Endothelial cell of umbilical vein (primary cell): ENCODE measurements at regions not wholly inside any gene's neighbourhood (a gene's known extent, or its start where the extent isn't known, plus 50 kb on each side); places are given as distances from the start of the nearest gene placed in this dataset.
A peak's percentile ranks its signal among the peaks of the same experiment; 100 is the strongest.

Experiments
- BruUV-seq: library from RNA; stranded (reverse); fragments of 400-500 nt; replicated peaks from 2 replicates; lab custom pipeline; 2021; lab: Mats Ljungman, UMichigan
- CTCF ChIA-PET: fragments of 300-600, 350-600 bp; sonication (Branson Sonifier 250); formaldehyde crosslinking; loops from one replicate; lab custom pipeline; 2021; ENCODE audit warnings: antibody characterized with exemption, inconsistent platforms; lab: Charles Lee
- POLR2A ChIA-PET: fragments of 300-600, 350-600 bp; sonication (Branson Sonifier 250); formaldehyde crosslinking; loops from one replicate; lab custom pipeline; 2021; ENCODE audit warnings: antibody characterized with exemption, inconsistent platforms; lab: Charles Lee
- DNase-seq: peaks from one replicate; pipeline ENCODE4 v3.0.0-alpha.2; 2011; ENCODE audit warnings: low read depth, low spot score
- FAIRE-seq: peaks from 2 replicates; lab custom pipeline; 2011; peaks lifted over from hg19 to GRCh38; lab: Jason Lieb, UNC
- H2AFZ ChIP-seq: 2 replicates; pipeline ENCODE4 v1.6.0; 2012; ENCODE audit warnings: low read depth, low read length, control low read depth, inconsistent platforms
- H3K27ac ChIP-seq: 2 replicates; pipeline ENCODE4 v1.5.1; 2011; ENCODE audit warnings: low read depth, mild to moderate bottlenecking, control low read depth, low read length, moderate library complexity; ENCODE audit not compliant: insufficient read depth
- H3K27me3 ChIP-seq, 2 experiments: 2 replicates each; pipeline versions ENCODE4 v1.6.0 to v1.6.1; 2011; ENCODE audit warnings: low read length in 2 of 2, mixed read lengths in 1 of 2; ENCODE audit not compliant: control insufficient read depth in 2 of 2, insufficient read depth in 2 of 2
- H3K36me3 ChIP-seq, 2 experiments: 2 replicates in 1 of 2; 3 replicates in 1 of 2; pipeline ENCODE4 v1.5.1; 2011; ENCODE audit warnings: low read length in 2 of 2, mild to moderate bottlenecking in 1 of 2, moderate library complexity in 1 of 2; ENCODE audit not compliant: control insufficient read depth in 2 of 2, insufficient read depth in 2 of 2; ENCODE audit errors: extremely low read depth in 1 of 2
- H3K4me1 ChIP-seq: 3 replicates; pipeline ENCODE4 v1.5.1; 2011; ENCODE audit warnings: mild to moderate bottlenecking, low read length; ENCODE audit not compliant: control insufficient read depth, insufficient read depth; ENCODE audit errors: extremely low read depth
- H3K4me2 ChIP-seq: 2 replicates; pipeline ENCODE4 v1.6.1; 2011; ENCODE audit warnings: low read length, control low read depth, mixed read lengths; ENCODE audit not compliant: insufficient read depth
- H3K4me3 ChIP-seq, 3 experiments: fragments of 200-600 bp in 1 of 3; sonication (generic), shearing (Covaris generic) in 1 of 3; replicated peaks in 1 of 3; 2 replicates each; pipeline ENCODE4 v1.5.1; 2011 to 2016; ENCODE audit warnings: control low read depth in 3 of 3, low read length in 3 of 3, mild to moderate bottlenecking in 2 of 3, inconsistent platforms in 1 of 3, low read depth in 1 of 3, moderate library complexity in 1 of 3; ENCODE audit not compliant: insufficient read depth in 1 of 3
- H3K79me2 ChIP-seq: 2 replicates; pipeline ENCODE4 v1.6.0; 2012; ENCODE audit warnings: low read length, inconsistent platforms; ENCODE audit not compliant: control insufficient read depth, insufficient read depth
- H3K9ac ChIP-seq: replicated peaks from 2 replicates; pipeline ENCODE3; 2011; ENCODE audit warnings: low read length, control low read depth; ENCODE audit not compliant: insufficient read depth; ENCODE audit errors: extremely low read depth
- H3K9me1 ChIP-seq: replicated peaks from 3 replicates; pipeline ENCODE4 v1.6.0; 2011; ENCODE audit warnings: mild to moderate bottlenecking, low read length; ENCODE audit not compliant: control insufficient read depth, insufficient read depth; ENCODE audit errors: extremely low read depth
- H3K9me3 ChIP-seq: replicated peaks from 2 replicates; pipeline ENCODE4 v1.5.1; 2012; ENCODE audit warnings: low read length, inconsistent platforms; ENCODE audit not compliant: control insufficient read depth, insufficient read depth
- H4K20me1 ChIP-seq: replicated peaks from 2 replicates; pipeline ENCODE3; 2011; ENCODE audit warnings: mild to moderate bottlenecking, low read length; ENCODE audit not compliant: control insufficient read depth, insufficient read depth; ENCODE audit errors: extremely low read depth
- CTCF ChIP-seq, 2 donors: IDR thresholded peaks; 1 replicate in 1 of 2; 2 replicates in 1 of 2; pipeline ENCODE4 v1.5.1; 2011; ENCODE audit warnings: low read length in 2 of 2, mild to moderate bottlenecking in 2 of 2, moderate library complexity in 2 of 2, control low read depth in 1 of 2, inconsistent platforms in 1 of 2, low read depth in 1 of 2; ENCODE audit not compliant: insufficient read depth in 1 of 2; ENCODE audit errors: extremely low read depth in 1 of 2
- EZH2 ChIP-seq: IDR thresholded peaks from 2 replicates; pipeline ENCODE4 v1.6.1; 2012; ENCODE audit warnings: borderline replicate concordance, low read depth, mild to moderate bottlenecking, moderate library complexity, low read length, inconsistent platforms; ENCODE audit not compliant: severe bottlenecking
- FOS ChIP-seq: IDR thresholded peaks from 2 replicates; pipeline ENCODE4 v1.6.1; 2011; ENCODE audit warnings: mild to moderate bottlenecking, low read length, moderate library complexity, borderline replicate concordance; ENCODE audit not compliant: insufficient read depth
- GATA2 ChIP-seq: IDR thresholded peaks from 2 replicates; pipeline ENCODE4 v1.7.0; 2011; ENCODE audit warnings: low read depth, mild to moderate bottlenecking, moderate library complexity, mixed read lengths, low read length; ENCODE audit not compliant: insufficient read length, insufficient read depth
- JUN ChIP-seq: IDR thresholded peaks from 2 replicates; pipeline ENCODE4 v1.6.1; 2011; ENCODE audit warnings: borderline replicate concordance, low read depth; ENCODE audit not compliant: insufficient read length, insufficient read depth
- MAX ChIP-seq: IDR thresholded peaks from 2 replicates; pipeline ENCODE4 v1.6.1; 2011; ENCODE audit not compliant: insufficient read depth, insufficient read length
- MYC ChIP-seq: IDR thresholded peaks from one replicate; pipeline ENCODE4 v1.6.1; 2011; ENCODE audit warnings: mild to moderate bottlenecking, low read depth, low read length
- POLR2A ChIP-seq: IDR thresholded peaks from 2 replicates; pipeline ENCODE4 v1.6.1; 2012; ENCODE audit warnings: low read depth, mild to moderate bottlenecking, control low read depth, low read length
- POLR2AphosphoS5 ChIP-seq: IDR thresholded peaks from 2 replicates; pipeline ENCODE4 v1.6.1; 2012; ENCODE audit warnings: low read depth, mild to moderate bottlenecking, control low read depth, low read length, moderate library complexity; ENCODE audit not compliant: insufficient read depth
- dilution Hi-C: fragments of 300-500 bp; cut with MboI; formaldehyde crosslinking; loops from one replicate; pipeline ENCODE4 v1.15.0; 2019; ENCODE audit warnings: low sequenced_read_pairs; ENCODE audit not compliant: extremely low pct_ligation_motif_present
- intact Hi-C: fragments of 100-400 bp; cut with micrococcal nuclease; formaldehyde crosslinking; loops from one replicate; pipeline ENCODE4 v1.10.0; 2022

- no peak for FAIRE-seq
- no TSS peak for BruUV-seq
- H3K4me1 ChIP-seq = no peaks in the 10 kb centered on the region
- ChIA-PET POLR2A (no interaction called here), CTCF (interaction anchor here (1.3 kb wide), 1 partner anchor 16 kb away, joined by 3 read pairs; no protein-coding TSS in a partner anchor)
- no peaks in the 10 kb centered on the region for H4K20me1 ChIP-seq
- no peaks in the 10 kb centered on the region for H3K9me3 ChIP-seq
- dilution Hi-C loops = no loop called here
- H3K27me3 ChIP-seq = no peaks in the 10 kb centered on the region
- no peak overlapping the region for H3K27ac ChIP-seq
- no peak overlapping the region for H3K9ac ChIP-seq
- no peak overlapping the region for H3K4me3 ChIP-seq
- H3K36me3 ChIP-seq = no peaks in the 10 kb centered on the region
- no peak overlapping the region for H3K4me2 ChIP-seq
- intact Hi-C loops = no loop called here
- H2AFZ ChIP-seq = no peak overlapping the region
- no peak for TF ChIP-seq GATA2
- TF ChIP-seq MYC = no peak
- TF ChIP-seq FOS = no peak
- no peak for TF ChIP-seq EZH2
- TF ChIP-seq CTCF (IDR thresholded peaks at IDR 0.05; ENCODE audit: extremely low read depth in 1 of 2, insufficient read depth in 1 of 2, low read depth in 1 of 2, low read length in 2 of 2) = no peak
- TF ChIP-seq POLR2AphosphoS5 = no peak
- TF ChIP-seq MAX = no peak
- no peak for TF ChIP-seq JUN
- TF ChIP-seq POLR2A = no peak
- H3K9me1 ChIP-seq = no peaks in the 10 kb centered on the region
- no peaks in the 10 kb centered on the region for H3K79me2 ChIP-seq
- DNase-seq = peak; percentile 67
Measured at GRCh38 chr18:31225668-31226067, 63.0 kb upstream of the DSC1 start.
